NCI-H524 treated with DMSO at 0.1 percent for 48 hours (cell line): ENCODE measurements at regions not wholly inside any gene's neighbourhood (a gene's known extent, or its start where the extent isn't known, plus 50 kb on each side); places are given as distances from the start of the nearest gene placed in this dataset.

Source experiments
- DNase-seq: peaks from one replicate; lab custom pipeline; 2025; lab: John Stamatoyannopoulos, UW

- DNase-seq, result no peak
These were observed 108.8 kb downstream of the SQOR start for GRCh38 chr15:45743426-45744235.

- no peak for DNase-seq
These were observed 109.4 kb downstream of the SQOR start for GRCh38 chr15:45744236-45744589.

DNA sequence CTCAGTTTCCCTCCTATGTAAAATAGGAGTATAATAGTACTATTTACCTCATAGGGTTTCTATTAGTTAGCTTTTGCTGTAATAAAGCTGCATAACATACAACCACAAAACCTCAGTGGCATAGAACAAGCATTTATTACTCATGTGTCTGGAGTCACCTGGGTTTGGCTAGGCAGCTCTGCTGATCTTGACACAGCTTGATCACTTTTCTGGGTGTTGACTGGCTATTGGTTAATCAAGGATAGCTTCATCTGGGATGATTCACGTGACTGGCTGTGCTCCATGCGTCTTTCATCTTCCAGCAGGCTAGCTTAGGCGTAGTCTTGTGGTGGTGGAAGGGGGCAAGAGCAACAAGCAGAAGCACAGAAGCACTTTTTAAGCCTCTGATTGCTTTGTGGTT lies 112.6 kb downstream of the SQOR start:
- no peak for DNase-seq

GRCh38 chr15:45751629-45752028 lies 116.8 kb downstream of the SQOR start:
- DNase-seq, result no peak

DNA sequence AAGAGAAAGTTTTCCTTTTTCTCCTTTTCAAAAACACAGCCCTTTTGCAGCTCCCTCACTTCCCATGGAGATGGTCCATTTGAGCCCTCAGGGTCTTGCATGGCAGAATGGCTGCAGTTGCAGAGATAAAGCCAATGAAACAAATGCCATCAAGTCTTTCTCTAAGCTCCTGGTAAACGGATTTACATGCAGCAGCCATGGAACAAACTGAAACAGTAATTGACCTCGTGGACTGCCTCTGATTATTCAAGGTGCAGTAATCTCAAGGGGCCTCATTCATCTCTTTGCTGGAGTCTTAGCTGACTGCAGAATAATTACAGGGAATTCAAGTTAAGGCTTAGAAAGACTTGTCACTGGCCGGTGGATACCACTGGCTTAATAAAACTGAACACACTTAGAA lies 125.1 kb downstream of the SQOR start:
- DNase-seq, result no peak

DNA sequence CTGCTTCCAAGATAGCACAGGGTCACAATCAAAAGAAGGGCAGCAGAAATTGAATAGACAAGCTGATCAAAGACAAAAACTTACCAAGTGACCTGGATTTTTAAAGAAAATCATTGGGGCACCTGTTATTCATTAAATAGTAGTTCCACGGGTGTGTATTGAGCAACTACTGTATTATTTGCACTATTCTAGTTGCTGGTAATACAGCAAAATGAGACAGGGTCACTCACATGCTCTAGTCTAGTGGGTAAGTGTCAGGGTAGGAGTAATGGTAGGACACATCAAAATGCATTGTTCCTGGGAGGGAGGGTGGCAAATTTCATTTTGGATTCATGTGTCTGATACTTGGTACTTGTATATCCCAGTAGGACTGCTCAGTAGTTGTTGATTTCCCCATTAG lies 127.9 kb downstream of the SQOR start:
- DNase-seq, result no peak

- DNase-seq, result no peak
These were observed 128.5 kb downstream of the SQOR start for GRCh38 chr15:45763170-45763869.

- no peak for DNase-seq
These were observed 138.3 kb downstream of the SQOR start for GRCh38 chr15:45773149-45773548.

DNA sequence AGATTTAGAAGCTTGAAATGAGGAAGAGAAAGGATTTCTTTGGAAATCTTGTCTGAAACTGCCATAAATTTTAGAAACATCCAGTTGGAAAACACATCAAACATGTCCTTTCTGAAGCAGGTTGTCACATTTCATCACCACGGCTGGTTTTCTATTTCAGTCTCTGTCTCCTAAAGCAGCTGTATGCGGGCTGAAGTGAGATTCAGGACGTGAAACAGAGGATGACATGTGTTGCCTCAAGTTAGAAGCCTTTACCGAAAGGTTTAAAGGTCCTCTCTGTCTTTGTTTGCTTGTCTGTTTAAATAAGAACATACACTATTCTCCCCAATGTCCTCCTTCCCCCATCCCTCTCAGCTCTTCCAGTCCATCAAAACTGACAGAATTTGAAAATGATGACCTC lies 141.9 kb downstream of the SQOR start:
- no peak for DNase-seq

DNA sequence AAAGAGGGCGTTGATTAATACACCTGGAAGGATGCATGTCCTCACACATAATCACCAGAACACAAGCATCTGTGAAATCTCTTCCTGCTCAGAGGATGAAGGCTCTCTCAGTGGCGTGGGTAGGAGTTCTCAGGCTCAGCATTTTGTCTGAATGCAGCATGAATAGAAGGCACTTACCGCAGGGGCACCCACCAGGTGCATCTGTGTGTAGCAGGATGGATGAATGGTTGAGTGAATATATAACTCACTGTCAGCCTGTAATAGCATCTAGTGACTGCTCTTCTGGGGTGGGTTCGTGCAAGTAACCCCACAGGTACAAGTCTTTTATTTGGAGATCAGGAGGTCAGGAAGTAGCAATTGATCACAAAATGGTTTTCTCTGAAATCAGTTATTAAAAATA lies 143.0 kb downstream of the SQOR start:
- no peak for DNase-seq

DNA sequence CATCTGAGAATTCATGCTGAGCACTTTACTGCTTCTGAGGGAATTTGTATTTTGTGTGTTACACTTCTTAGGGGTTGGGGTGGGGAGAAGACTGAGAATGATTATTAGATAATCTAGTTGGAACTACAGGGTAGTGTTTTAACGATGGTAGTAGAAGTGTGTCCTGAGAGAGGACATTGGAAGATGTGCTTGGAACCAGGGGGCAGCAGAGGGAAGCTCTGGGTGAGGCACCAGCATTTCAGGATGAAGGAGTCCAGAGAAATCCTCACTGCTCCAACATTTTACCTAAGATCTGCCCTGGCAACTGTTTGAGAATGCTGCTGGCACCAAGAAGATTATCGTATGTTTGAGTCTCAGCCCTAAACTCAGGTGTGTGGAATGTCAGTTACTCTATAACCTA lies 145.5 kb downstream of the SQOR start:
- no peak for DNase-seq

- DNase-seq, result no peak
These were observed 149.8 kb downstream of the SQOR start for GRCh38 chr15:45784656-45785055.

- no peak for DNase-seq
These were observed 151.1 kb downstream of the SQOR start for GRCh38 chr15:45785897-45786296.

- no peak for DNase-seq
These were observed 155.6 kb downstream of the SQOR start for GRCh38 chr15:45790325-45790943.

DNA sequence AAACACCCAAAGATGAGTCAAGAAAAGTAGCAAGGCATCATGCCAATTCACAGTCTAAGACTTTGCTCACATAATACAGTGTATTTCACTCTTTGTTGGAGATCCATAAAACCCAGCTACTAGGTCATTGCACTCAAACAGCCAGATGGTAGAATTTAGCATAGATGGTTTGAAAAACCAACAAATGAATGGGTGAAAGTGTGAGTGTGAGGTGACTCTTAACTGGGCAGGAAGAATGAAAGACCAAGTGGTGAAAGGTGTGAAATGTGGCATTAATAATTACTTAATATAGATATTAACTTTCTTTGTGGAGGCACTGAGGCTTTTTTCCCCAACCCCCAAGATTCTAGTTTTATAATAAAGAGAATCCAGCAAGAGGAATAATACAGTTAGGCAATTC lies 159.5 kb downstream of the SQOR start:
- DNase-seq, result no peak

- peak; percentile 93 for DNase-seq
These were observed 160.0 kb downstream of the SQOR start for GRCh38 chr15:45794712-45795439.

GRCh38 chr15:45795440-45796069 lies 160.7 kb downstream of the SQOR start:
- peak; percentile 93 for DNase-seq

GRCh38 chr15:45796433-45796832 lies 161.6 kb downstream of the SQOR start:
- peak; percentile 29 for DNase-seq

DNA sequence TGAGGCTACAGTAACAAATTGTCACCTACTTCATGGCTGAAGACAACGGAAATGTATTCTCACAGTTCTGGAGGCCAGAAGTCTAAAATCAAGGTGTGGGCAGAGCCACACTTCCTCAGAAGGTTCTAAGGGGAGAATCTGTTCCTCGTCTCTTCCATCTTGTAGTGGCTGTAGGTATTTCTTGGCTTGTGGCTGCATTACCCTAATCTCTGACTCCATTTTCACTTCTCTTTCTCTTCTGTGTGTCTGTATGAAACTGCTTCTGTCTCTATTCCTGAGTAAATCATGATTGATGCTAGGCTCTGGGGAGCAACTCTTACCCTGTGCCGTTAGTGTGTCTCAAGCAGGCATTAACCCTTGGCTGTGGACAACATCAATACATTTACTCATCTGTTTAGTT lies 164.7 kb downstream of the SQOR start:
- DNase-seq, result no peak

- no peak for DNase-seq
These were observed 166.7 kb downstream of the SQOR start for GRCh38 chr15:45801543-45801942.

GRCh38 chr15:45802140-45802539 lies 167.3 kb downstream of the SQOR start:
- DNase-seq, result no peak

DNA sequence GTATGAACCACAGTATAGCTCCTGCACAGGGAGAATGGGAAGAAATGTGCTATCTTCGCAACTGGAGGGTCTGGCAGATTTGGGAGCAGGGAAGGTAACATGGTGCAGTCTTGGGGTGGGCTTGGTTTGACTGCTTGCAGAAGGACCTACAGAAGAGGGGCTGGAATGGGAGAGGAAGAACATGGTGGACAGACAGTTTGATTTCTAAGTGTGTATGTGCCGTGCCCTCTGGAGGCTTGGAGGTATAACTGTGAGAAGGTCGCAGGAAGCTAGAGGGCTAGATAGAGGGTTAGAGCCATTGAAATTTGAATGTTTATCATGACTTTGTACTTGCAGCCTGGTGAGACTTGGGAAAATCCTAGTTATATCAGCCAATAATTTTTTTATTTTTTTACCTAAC lies 169.2 kb downstream of the SQOR start:
- no peak for DNase-seq
